ENCODE measurements at regions not wholly inside any gene's neighbourhood (a gene's known extent, or its start where the extent isn't known, plus 50 kb on each side); places are given as distances from the start of the nearest gene placed in this dataset.

GRCh38 chr4:3703677-3704521, 62.3 kb upstream of the ADRA2C start:
- TF ChIP-seq IRF3 (IDR thresholded peaks at IDR 0.05; ENCODE audit: low read depth, low read length): no peak
- TF ChIP-seq TCF12 (IDR thresholded peaks at IDR 0.05): no peak
- TF ChIP-seq TAF1 (IDR thresholded peaks at IDR 0.05; ENCODE audit: borderline replicate concordance, low read depth, low read length): no peak
- TF ChIP-seq RFX5 (IDR thresholded peaks at IDR 0.05; ENCODE audit: low read length): no peak
- CTCF ChIA-PET: no interaction called here
- Histone ChIP-seq H3K9me2 (no peaks in the 10 kb centered on the region), H3K27ac (ENCODE audit: low read depth in 2 of 2, low read length in 1 of 2) (no peak overlapping the region), H3K79me2 (ENCODE audit: insufficient read depth) (no peaks in the 10 kb centered on the region), H3K9me3 (no peaks in the 10 kb centered on the region), H3K36me3 (replicated peaks in 1 of 2; ENCODE audit: control insufficient read depth in 1 of 2, insufficient read depth in 2 of 2, low read length in 1 of 2) (no peaks in the 10 kb centered on the region), H3F3A (replicated peaks; ENCODE audit: insufficient read depth) (no peaks in the 10 kb centered on the region), H2AFZ (ENCODE audit: low read depth) (no peak overlapping the region), H3K4me3 (ENCODE audit: low read depth in 2 of 2, low read length in 1 of 2) (no peak overlapping the region), H4K20me1 (ENCODE audit: insufficient read depth) (no peaks in the 10 kb centered on the region), H3K4me2 (no peak overlapping the region), H3K27me3 (ENCODE audit: insufficient read depth) (no peaks in the 10 kb centered on the region), H3K4me1 (ENCODE audit: control insufficient read depth in 1 of 2, insufficient read depth in 2 of 2, low read depth in 1 of 2, low read length in 1 of 2) (peaks cover 0 to 63% of the 10 kb centered on the region in 2 experiments; a peak in 1 of 4 replicates), H3K9ac (no peak overlapping the region)
- WGBS (ENCODE audit: low lambda C conversion rate): 57% methylated on average over 20 of the region's 29 CpGs
- no peak for DNase-seq
- POLR2A ChIA-PET: no interaction called here

- Histone ChIP-seq H3K9me3 (no peaks in the 10 kb centered on the region), H3K9ac (no peak overlapping the region), H3K27me3 (ENCODE audit: insufficient read depth) (no peaks in the 10 kb centered on the region), H2AFZ (ENCODE audit: low read depth) (no peak overlapping the region), H3K79me2 (ENCODE audit: insufficient read depth) (no peaks in the 10 kb centered on the region), H3K36me3 (replicated peaks in 1 of 2; ENCODE audit: control insufficient read depth in 1 of 2, insufficient read depth in 2 of 2, low read length in 1 of 2) (no peaks in the 10 kb centered on the region), H3K27ac (ENCODE audit: low read depth in 2 of 2, low read length in 1 of 2) (no peak overlapping the region), H3K4me2 (no peak overlapping the region), H3K9me2 (no peaks in the 10 kb centered on the region), H3F3A (replicated peaks; ENCODE audit: insufficient read depth) (no peaks in the 10 kb centered on the region), H3K4me3 (ENCODE audit: low read depth in 2 of 2, low read length in 1 of 2) (no peak overlapping the region), H3K4me1 (ENCODE audit: control insufficient read depth in 1 of 2, insufficient read depth in 2 of 2, low read depth in 1 of 2, low read length in 1 of 2) (peaks cover 0 to 57% of the 10 kb centered on the region in 2 experiments; a peak in 1 of 4 replicates), H4K20me1 (ENCODE audit: insufficient read depth) (no peaks in the 10 kb centered on the region)
- no peak for DNase-seq
- WGBS (ENCODE audit: low lambda C conversion rate): 52% methylated on average over 4 of the region's 5 CpGs
- TF ChIP-seq FOXJ3 (CRISPR knock-in tag; IDR thresholded peaks at IDR 0.05) (no peak), ELF1 (IDR thresholded peaks at IDR 0.05) (no peak), YY1 (IDR thresholded peaks at IDR 0.05; ENCODE audit: low read depth) (no peak), GABPA (IDR thresholded peaks at IDR 0.05; ENCODE audit: low read depth) (no peak), RAD21 (IDR thresholded peaks at IDR 0.05; ENCODE audit: low read length) (no peak), USF1 (IDR thresholded peaks at IDR 0.05; ENCODE audit: borderline replicate concordance, low read depth) (no peak), CTCF (IDR thresholded peaks at IDR 0.05) (no peak), GATA2 (CRISPR knock-in tag; IDR thresholded peaks at IDR 0.05) (no peak), SMC3 (IDR thresholded peaks at IDR 0.05; ENCODE audit: low read depth, low read length) (no peak), ZBTB33 (IDR thresholded peaks at IDR 0.05; ENCODE audit: borderline replicate concordance, low read depth) (no peak), SIN3A (IDR thresholded peaks at IDR 0.05; ENCODE audit: borderline replicate concordance, low read depth, low read length) (no peak), POLR2AphosphoS5 (IDR thresholded peaks at IDR 0.05; ENCODE audit: low read depth, low read length) (no peak), TAF1 (IDR thresholded peaks at IDR 0.05; ENCODE audit: borderline replicate concordance, low read depth, low read length) (no peak), EZH2phosphoT487 (IDR thresholded peaks at IDR 0.05; ENCODE audit: borderline replicate concordance, low read depth) (no peak), MAX (IDR thresholded peaks at IDR 0.05; ENCODE audit: low read depth) (no peak), TEAD4 (IDR thresholded peaks at IDR 0.05; ENCODE audit: borderline replicate concordance, insufficient read depth) (no peak), JUND (IDR thresholded peaks at IDR 0.05) (no peak), USF2 (IDR thresholded peaks at IDR 0.05; ENCODE audit: borderline replicate concordance, low read depth, low read length) (no peak), FOSL2 (IDR thresholded peaks at IDR 0.05; ENCODE audit: borderline replicate concordance, low read depth) (no peak)
- ChIA-PET POLR2A (no interaction called here), CTCF (no interaction called here)
Measured at GRCh38 chr4:3703343-3703676, 62.9 kb upstream of the ADRA2C start.
